Esophagus muscularis mucosa (tissue), 3 donors: ENCODE measurements at regions not wholly inside any gene's neighbourhood (a gene's known extent, or its start where the extent isn't known, plus 50 kb on each side); places are given as distances from the start of the nearest gene placed in this dataset.

ENCODE experiments used
- POLR2A ChIP-seq: fragments of 450-650 bp; IDR thresholded peaks from one replicate; pipeline ENCODE4 v1.6.1; 2017; ENCODE audit warnings: antibody characterized with exemption, moderate library complexity, mild to moderate bottlenecking, low read depth
- TF ChIP-seq, protein P1 (sequence below), 3 experiments: fragments of 200-600 bp in 2 of 3; fragments of 450-650 bp in 1 of 3; sonication (generic) in 2 of 3; IDR thresholded peaks; one replicate each; pipeline ENCODE4 v1.5.1; 2017 to 2019; ENCODE audit warnings: antibody characterized with exemption in 3 of 3, mild to moderate bottlenecking in 2 of 3, moderate library complexity in 1 of 3

DNA sequence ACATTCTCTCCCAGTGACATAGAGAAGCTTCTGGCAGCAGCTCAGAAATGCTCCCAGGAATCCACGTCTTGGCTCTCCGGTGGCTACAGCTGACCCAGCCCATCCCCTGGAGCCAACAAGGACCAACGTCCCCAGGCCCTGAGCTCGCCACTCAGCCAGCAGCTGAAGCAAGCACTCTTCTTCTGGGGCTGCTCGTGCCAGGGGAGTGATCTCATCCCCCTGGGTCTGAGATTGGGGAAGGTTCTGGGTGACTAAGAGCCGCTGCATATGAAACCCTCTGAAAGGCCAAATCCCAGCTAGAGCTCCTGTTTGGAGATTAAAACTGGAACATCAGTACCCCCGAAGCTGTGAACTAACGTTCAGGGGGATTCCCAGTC lies 487.9 kb downstream of the NPHP4 start:
- TF ChIP-seq, protein P1, sequence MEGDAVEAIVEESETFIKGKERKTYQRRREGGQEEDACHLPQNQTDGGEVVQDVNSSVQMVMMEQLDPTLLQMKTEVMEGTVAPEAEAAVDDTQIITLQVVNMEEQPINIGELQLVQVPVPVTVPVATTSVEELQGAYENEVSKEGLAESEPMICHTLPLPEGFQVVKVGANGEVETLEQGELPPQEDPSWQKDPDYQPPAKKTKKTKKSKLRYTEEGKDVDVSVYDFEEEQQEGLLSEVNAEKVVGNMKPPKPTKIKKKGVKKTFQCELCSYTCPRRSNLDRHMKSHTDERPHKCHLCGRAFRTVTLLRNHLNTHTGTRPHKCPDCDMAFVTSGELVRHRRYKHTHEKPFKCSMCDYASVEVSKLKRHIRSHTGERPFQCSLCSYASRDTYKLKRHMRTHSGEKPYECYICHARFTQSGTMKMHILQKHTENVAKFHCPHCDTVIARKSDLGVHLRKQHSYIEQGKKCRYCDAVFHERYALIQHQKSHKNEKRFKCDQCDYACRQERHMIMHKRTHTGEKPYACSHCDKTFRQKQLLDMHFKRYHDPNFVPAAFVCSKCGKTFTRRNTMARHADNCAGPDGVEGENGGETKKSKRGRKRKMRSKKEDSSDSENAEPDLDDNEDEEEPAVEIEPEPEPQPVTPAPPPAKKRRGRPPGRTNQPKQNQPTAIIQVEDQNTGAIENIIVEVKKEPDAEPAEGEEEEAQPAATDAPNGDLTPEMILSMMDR (IDR thresholded peaks at IDR 0.05): no peak
- no peak for TF ChIP-seq POLR2A
